ENCODE measurements at regions not wholly inside any gene's neighbourhood (a gene's known extent, or its start where the extent isn't known, plus 50 kb on each side); places are given as distances from the start of the nearest gene placed in this dataset.
"Not testable (repeated sequence)": the region's sequence is repeated elsewhere in the genome, so short reads cannot be mapped to it uniquely, and the experiment has no call there.

- no peak for DNase-seq
Observed at GRCh38 chr5:10921160-10921559, 160.1 kb upstream of the DAP start.

- DNase-seq: no peak
Observed at GRCh38 chr5:10920400-10920799, 159.4 kb upstream of the DAP start.

- no peak for DNase-seq
Observed at GRCh38 chr5:10914741-10915480, 153.9 kb upstream of the DAP start.

GRCh38 chr5:10913841-10914240, 152.8 kb upstream of the DAP start:
- no peak for DNase-seq

GRCh38 chr5:10913181-10913810, 152.3 kb upstream of the DAP start:
- no peak for DNase-seq

- peak in 1 of 2 donors; percentile 26 for DNase-seq
Observed at GRCh38 chr5:10912435-10912834, 151.4 kb upstream of the DAP start.

GRCh38 chr5:10910261-10910660, 149.2 kb upstream of the DAP start:
- no peak for DNase-seq

GRCh38 chr5:10904862-10905432, 143.9 kb upstream of the DAP start:
- DNase-seq: no peak

- DNase-seq: peak in 1 of 2 donors; percentile 24
Observed at GRCh38 chr5:10903786-10904560, 142.9 kb upstream of the DAP start.

GRCh38 chr5:10902145-10902544, 141.1 kb upstream of the DAP start:
- no peak for DNase-seq

GRCh38 chr5:10898514-10898913, 137.5 kb upstream of the DAP start:
- no peak for DNase-seq

- DNase-seq: no peak
Observed at GRCh38 chr5:10896016-10896415, 135.0 kb upstream of the DAP start.

GRCh38 chr5:10894445-10895054, 133.5 kb upstream of the DAP start:
- no peak for DNase-seq

GRCh38 chr5:10892911-10893215, 131.8 kb upstream of the DAP start:
- no peak for DNase-seq

GRCh38 chr5:10892147-10892910, 131.3 kb upstream of the DAP start:
- DNase-seq: no peak

GRCh38 chr5:10891193-10891592, 130.2 kb upstream of the DAP start:
- DNase-seq: no peak

- DNase-seq: no peak
Observed at GRCh38 chr5:10886497-10886896, 125.5 kb upstream of the DAP start.

- no peak for DNase-seq
Observed at GRCh38 chr5:10885026-10885425, 124.0 kb upstream of the DAP start.

GRCh38 chr5:10883945-10884344, 122.9 kb upstream of the DAP start:
- DNase-seq: not testable (repeated sequence)

GRCh38 chr5:10880934-10881333, 119.9 kb upstream of the DAP start:
- DNase-seq: no peak

- not testable (repeated sequence) for DNase-seq
Observed at GRCh38 chr5:10876996-10877395, 116.0 kb upstream of the DAP start.

- no peak for DNase-seq
Observed at GRCh38 chr5:10876006-10876744, 115.1 kb upstream of the DAP start.

All from hippocampal formation (tissue), 2 donors.